ENCODE measurements at regions not wholly inside any gene's neighbourhood (a gene's known extent, or its start where the extent isn't known, plus 50 kb on each side); places are given as distances from the start of the nearest gene placed in this dataset.
"Not testable (repeated sequence)": the region's sequence is repeated elsewhere in the genome, so short reads cannot be mapped to it uniquely, and the experiment has no call there.

DNA sequence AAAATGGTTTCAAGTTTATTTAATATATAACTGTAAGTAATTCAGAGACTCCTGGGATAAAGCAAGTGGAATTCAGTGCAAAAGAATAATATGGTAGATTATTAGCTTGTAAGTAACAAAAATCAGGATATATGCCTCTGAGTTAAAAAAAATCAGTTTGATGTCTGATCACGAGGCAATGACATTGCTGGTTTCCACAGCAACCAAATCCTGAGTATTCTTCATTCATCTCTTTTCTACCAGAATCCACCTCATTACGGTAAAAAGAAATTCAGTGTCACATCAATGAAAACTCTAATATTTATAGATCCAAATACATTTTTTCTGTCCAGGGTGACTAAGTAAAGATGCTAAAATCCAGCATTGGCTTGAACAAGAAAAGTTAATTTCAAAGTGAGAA lies 642.3 kb upstream of the TMPRSS15 start:
- DNase-seq, result no peak

DNA sequence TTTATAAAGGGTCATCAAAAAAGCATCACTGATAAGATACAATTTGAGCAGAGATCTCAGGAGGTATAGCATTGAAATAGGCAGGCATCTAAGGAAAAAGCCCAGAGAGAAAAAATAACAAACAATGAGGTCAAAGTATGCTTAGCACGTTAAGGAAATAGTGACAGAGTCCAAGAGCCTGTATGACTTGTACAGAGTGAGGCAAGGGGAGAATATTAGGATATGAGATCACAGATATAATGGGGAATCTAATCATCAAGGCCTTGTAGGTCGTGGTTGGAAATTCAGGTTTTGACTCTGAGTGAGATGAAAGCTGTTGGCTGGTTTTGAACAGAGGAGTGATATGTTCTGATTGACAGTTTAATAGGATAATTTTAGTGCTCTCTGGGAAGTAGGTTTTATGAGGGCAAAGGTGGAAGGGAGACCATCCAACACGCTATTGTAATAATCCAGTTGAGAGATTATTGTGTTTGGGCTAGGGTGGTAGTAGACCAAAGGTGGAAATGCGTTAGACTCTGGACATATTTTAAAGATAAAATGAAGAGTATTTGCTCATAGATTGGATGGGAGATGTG lies 644.6 kb upstream of the TMPRSS15 start:
- DNase-seq, result no peak

DNA sequence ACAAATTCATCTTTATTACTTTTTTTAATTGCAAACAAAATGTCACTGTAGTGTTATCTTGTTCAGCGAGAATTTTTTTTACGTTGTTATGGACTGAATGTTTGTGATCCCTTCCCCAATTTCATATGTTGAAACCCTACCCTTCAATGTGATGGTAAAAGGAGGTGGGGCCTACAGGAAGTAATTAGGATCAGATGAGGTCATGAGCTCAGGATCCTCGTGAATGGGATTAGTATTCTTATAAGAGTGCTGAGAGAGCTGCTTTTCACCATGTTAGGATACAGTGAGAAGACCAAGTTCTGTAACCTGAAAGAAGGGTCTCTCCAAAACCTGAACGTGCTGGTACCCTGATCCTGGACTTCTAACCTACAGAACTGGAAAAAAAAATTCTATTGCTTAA lies 646.0 kb upstream of the TMPRSS15 start:
- DNase-seq, result no peak

DNA sequence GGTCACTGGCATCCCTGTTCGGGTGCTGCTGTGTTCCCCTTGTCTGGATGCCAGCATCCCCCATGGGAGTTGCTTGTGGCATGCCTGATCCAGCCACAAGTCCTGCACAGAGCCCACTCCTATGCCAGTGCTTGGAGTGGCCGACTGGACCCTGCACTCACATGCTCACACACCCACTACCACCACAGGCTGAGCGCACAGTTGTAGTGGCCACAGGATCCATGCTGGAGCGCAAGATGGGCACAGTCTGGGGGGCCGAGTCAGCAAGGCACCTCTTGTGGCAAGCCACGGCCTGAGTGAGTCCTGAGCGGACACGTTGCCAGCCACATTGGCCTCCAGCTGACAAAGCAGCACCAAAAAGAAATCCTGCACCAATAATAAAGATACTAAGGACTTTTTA lies 661.6 kb upstream of the TMPRSS15 start:
- DNase-seq, result no peak

DNA sequence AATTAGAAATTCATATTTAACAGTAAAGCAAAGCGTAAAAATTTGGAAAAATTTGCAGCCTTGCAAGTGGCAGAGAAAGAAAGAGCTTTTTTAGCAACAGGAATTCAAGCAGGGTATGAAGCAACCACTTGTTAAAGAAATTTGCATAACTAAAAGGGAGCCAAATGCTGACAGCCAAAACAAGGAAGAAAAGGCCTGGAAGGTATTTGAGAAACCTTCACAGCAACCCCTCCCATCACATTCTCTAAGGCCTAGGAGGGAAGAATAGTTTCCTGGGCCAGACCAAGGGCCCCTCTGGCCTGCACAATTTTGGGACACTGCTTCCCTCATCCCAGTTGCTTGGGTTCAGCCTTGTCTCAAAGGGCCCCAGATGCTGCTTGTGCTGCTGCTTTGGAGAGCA lies 672.4 kb upstream of the TMPRSS15 start:
- no peak for DNase-seq

DNA sequence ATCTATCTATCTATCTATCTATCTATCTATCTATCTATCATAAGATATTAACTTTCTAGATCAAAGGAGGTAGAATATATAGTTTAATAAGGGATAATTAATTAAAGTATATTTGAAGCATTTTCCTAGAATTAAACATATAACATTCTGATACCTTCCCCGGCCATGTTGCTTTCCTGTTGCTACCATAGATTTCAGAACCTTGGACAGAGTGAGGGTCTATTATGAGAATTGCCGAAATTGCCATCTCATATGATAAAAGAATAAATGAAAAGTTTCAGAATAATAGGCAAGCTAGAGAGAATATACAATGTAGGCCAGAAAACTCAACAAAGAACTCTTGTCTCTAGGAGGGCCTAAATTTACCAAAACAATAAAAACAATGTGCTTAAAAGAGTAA lies 706.1 kb upstream of the TMPRSS15 start:
- no peak for DNase-seq

DNA sequence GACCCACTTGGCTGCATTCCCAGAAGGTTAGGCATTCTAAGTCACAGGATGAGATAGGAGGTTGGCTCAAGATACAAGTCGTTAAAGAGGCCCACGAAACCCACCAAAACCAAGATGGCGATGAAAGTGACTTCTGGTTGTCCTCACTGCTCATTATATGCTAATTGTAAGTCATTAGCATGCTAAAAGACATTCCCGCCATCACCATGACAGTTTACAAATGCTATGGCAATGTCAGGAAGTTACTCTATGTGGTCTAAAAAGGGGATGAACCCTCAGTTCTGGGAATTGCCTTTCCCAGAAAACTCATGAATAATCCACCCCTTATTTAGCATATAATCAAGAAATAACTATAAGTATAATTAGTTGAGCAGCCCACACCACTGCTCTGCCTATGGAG lies 715.7 kb upstream of the TMPRSS15 start:
- DNase-seq, result not testable (repeated sequence)

DNA sequence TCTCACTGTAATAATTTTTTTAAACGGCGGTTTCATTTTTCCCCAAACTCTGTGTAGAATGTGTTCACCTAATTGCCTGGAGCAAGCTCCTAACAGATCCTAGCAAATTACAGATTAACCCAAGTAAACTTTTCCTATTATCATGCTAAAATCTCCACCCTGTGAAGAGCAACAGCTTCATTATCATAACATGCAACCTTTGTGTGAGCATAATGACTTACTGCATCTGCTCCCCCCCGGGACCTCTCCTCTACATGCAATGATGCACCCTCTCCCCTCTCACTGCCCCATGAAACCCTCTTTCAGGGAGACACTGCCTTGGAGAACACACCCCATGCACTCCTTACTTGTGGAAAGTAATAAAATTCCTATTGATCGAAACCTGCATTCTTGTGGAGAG lies 717.0 kb upstream of the TMPRSS15 start:
- DNase-seq, result no peak

DNA sequence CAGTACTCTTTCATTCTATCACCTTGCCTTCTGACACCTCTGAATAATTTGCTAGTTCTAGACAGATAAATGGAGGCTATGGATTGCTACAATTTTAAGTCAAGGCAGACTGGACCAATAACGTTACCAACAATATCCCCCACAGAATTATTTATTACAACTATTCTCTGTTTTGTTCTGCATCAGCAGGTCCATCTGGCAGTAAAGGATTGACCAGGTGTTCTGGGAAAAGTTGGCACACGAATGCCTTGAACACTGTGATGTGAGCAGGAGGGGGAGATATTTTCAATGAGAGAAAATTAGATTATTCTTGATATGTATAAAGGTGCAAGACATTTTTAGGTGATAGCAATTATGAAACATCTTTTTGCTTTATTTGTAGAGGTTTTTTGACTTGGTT lies 718.8 kb upstream of the TMPRSS15 start:
- no peak for DNase-seq

DNA sequence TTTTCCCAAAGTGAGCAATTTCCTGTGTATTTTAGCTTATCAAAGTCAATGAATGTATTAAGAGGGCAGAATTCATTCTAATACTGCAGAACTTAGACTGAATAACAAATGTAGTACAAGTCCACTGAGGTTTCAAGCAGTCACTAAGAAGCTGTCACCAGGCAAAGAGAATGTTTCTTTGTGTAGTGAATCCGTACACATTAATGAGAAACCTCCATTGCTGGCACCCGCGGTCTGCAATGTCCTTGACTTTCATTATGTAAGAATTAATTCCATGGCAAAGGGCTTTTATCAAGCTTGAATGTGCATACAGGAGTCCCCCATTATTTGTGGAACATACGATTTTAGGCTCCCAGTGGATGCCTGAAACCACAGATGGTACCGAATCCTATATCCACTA lies 719.5 kb upstream of the TMPRSS15 start:
- DNase-seq, result peak in 3 of 56 donors; percentile 0 to 20 (median 1)

DNA sequence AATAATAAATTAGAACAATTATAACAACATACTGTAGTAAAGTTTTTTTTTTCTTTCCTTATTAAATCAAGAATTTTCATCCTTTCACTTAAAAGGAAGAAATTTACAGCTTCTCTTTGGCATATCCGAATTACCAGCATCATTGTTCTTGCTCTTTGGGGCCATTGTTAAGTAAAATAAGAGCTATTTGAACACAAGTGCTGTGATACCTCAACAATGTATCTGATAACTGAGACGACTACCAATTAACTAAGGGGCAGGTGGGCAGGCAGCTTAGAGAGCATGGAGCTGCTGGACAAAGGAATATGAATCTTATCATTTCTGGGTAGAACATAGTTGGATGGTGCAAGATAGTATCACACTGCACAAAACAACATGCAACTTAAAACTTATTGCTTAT lies 719.9 kb upstream of the TMPRSS15 start:
- no peak for DNase-seq

DNA sequence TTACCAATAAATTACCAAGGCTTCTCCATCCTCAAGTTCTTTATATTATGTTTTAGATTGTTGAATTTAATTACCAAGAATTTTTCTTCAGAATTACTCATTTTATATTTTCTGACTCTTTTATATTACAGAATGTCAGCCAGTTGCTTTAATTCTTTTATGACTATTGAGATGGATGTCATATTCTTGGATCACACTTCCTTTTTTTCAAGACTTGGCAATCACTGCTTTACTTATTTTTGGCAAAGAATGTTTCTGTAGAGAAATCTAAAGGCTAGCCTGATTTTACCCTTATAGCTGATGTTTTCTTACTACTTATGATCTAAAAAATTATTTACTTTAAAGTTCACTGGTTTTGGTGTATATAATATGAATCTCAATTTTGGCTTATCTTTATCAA lies 721.1 kb upstream of the TMPRSS15 start:
- no peak for DNase-seq

DNA sequence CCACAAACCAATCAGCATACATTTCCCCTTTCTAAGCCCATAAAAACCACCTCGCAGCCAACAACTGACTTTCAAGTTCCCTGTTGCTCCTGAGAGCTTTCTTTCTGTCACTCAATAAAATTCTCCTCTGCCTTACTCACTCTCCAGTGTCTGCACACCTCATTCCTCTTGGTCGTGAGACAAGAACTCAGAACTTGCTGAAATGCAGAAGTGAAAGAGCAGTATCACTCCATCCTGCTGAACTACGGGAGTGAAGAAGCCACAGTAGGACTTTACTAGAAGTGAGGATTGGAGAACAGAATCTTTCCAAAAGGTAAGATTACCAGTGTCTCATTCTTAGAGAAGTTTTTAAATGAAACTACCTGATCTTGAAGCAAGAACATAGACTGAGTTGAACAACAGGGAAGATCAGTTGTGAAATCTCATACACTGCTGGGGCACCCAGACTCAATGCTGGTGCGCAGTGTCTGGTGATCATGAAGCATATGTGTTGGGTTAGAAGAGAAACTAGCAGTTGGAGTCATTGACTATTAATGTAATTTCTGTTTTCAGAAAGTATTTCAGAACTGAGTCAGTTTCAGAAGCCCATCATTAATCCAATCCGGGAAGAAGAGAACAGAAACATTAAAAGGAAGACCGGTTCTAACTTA lies 726.9 kb upstream of the TMPRSS15 start:
- DNase-seq, result no peak

DNA sequence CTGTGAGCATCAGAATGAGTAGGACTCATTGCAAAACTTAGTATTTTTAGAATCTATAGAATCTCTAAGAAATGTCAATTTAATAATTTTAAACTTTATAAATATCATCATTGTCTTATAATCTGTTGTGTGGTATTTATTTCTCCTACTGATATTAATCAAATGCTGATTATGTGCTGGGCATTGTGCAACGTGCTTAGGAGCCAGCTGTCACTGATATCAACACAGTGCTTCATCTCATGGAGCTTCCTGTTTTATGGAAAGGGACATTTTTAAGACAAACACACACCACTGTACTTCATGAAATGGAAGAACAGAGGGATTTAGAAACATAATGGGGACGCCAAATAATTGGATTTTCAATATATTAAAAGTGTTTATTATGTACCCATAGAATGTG lies 737.9 kb upstream of the TMPRSS15 start:
- no peak for DNase-seq

DNA sequence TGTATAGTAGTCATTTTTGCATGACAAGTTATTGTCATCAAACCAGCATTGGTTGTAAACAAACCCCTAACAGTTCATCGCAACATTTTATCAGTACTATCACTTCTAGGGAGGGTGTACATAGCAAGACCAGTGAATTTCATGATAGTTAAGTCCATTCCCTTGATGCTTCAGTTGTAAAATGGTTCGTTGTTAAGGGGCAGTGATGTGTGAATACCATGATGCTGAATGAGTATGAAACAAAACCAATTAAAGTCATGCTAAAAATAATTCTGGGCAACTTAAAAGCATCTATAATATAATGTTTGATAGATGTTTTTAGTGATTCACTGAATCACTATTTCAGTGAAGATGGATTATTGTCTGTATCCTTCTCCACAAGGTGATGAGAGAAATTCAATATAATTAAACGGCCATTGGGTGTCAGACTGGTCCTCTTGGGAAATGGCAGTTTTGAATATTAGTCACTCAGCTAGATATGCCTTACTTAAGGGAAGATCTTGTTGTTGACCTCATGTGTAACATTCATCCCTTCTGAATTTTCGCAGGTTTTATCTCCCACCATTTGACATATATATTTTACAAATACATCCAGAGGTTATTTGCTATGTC lies 742.2 kb upstream of the TMPRSS15 start:
- DNase-seq, result no peak

DNA sequence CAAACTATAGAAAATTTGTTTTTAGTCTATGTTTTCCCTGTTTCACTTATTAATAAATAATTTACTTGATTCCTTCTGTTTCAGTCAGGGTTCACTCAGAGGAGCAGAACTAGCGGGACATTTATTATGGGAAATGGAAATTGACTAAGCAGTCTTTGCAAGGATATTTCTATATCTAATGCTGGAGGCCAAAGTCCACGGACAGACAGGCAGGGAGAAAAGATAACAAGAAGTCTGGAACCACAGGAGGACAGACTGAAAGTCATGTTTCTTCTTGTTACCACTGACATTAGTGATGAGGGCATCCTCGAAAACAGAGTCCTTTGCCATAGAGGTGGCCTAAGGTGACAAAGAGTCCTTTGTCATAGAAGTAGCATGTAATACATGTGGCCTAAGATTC lies 744.5 kb upstream of the TMPRSS15 start:
- no peak for DNase-seq

DNA sequence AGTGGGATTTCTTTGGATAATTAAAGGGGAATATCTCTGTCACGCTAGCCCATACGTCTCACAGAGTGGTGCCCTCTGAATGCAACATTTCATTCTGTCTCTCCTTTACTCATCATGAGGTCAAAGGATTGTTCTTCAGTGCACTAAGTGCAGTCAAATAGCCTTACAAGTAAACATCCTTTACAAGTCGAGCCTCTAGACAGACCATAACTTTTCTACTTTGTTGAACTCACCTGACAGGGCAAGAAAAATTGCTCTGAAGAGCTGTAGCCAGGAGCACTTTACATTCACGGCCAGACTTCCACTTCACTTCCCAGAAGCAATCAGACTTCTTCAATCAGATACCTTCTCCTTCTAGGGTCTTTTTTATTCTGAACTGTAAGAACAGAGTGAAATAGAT lies 768.0 kb upstream of the TMPRSS15 start:
- DNase-seq, result no peak

DNA sequence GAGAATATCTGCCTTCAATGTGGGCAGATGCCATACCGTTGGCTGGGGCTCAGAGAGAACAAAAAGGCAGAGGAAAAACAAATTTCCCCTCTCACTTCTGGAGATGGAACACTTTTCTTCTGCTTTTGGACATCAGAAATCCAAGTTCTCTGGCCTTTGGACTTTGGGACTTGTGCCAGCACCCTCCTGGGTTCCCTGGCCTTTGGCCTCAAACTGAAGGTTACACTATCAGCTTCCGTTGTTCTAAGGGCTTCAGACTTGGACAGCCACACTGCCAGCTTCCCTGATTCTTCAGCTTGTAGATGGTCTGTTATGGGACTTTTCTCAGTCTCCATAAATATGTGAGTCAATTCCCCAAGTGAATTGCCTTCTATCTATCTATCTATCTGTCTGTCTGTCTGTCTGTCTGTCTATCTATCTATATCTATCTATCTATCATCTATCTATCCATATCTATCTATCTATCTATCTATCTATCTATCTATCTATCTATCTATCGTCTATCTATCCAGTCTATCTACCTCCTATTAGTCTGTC lies 778.1 kb upstream of the TMPRSS15 start:
- no peak for DNase-seq

DNA sequence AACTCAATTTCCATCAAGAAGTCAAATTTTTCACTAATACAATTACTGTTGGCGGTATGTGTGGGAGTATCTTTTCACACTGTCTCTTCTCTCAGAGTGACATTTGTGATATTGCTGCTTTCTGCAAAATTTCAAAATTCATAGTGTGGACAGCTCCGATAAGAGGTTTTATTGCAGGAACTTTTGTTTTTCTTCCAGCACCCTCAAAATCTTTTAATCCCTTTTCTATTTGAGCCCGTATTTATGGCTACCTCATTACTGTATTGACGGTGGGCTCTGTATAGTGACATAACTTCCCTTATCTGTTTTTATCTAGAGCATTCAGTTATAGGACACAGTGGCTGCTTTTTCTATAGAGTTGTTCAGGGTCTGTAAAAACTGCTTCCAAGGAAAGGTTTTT lies 794.4 kb upstream of the TMPRSS15 start:
- no peak for DNase-seq

DNA sequence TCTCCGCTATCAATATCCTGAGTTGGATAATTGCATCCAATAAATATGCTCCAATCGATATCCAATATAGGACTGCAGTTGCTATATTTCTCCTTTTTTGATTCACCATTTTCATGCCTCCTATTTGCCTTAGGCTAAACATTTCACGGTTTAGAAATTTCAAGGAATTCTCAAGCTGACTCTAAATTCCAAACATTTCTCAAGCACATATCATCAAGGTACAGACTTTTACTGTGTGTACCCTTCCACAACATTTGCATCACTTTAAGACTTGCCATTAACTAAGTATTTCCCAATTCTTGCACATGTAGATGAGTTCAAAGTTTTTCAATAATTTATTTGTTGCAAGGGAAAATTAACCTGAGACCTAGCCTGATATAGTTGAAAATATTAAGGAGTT lies 795.2 kb upstream of the TMPRSS15 start:
- DNase-seq, result no peak

DNA sequence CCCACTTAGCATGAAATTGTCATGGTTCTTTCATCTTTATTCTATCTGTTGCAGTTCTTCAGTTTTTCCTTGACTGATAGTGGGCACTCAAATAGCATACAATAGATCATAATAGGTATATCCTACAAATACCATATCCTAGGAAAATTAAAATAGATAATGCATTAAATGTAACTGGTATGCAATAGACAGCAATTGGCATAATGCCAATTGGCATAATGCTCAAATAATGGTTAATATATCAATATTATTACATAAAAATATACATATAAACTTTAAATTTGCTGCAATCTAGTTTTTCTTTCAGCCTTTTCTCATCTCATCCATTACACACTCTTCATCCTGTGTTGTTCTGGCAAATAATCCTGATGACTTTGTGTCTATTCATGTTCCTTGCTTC lies 814.6 kb upstream of the TMPRSS15 start:
- DNase-seq, result no peak

DNA sequence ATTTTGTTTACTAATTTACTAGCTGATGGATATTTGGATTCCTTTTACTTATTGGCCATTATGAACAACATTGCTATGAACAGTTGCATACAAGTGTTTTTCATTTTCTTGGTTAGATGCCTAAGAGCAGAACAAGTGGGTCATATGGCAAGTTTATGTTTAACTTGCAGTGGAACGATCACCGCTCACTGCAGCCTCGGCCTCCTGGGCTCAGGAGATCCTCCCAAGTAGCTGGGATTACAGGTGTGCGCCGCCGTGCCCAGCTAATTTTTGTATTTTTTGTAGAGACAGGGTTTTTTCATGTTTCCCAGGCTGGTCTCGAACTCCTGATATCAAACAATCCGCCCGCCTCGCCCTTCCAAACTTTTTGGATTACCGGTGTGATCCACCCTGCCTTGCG lies 820.5 kb upstream of the TMPRSS15 start:
- no peak for DNase-seq

DNA sequence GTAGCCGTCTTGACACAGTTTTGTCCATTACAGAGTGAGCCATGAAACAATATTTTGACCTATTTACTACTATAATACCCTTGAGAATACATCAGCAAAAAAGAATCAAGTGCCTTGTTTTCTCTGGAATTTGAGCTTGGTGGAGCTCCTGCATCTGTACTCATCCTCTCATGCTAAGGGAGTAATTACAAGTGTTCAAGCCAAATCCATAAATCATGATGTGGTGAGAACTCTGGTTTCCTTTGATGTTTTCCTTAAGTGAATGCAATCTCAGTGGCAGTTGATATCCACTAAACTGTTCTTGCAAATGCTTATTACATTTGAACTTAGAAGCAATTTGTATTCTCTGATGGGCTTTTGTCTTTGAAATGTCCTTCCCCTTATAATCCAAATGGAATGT lies 824.6 kb upstream of the TMPRSS15 start:
- no peak for DNase-seq
